Osteocyte (in vitro differentiated cells): ENCODE measurements at regions not wholly inside any gene's neighbourhood (a gene's known extent, or its start where the extent isn't known, plus 50 kb on each side); places are given as distances from the start of the nearest gene placed in this dataset.

Source experiments
- DNase-seq: peaks from one replicate; pipeline ENCODE4 v3.0.0; 2021; ENCODE audit warnings: mixed read lengths; ENCODE audit not compliant: unreplicated experiment; ENCODE audit errors: extremely low spot score
- H3K27ac Mint-ChIP-seq: one replicate; pipeline ENCODE4 v1.8.0; 2021; ENCODE audit warnings: mild to moderate bottlenecking, mixed read lengths; ENCODE audit not compliant: unreplicated experiment
- H3K27me3 Mint-ChIP-seq: one replicate; pipeline ENCODE4 v1.8.0; 2021; ENCODE audit warnings: mixed read lengths; ENCODE audit not compliant: unreplicated experiment
- H3K36me3 Mint-ChIP-seq: one replicate; pipeline ENCODE4 v1.8.0; 2021; ENCODE audit warnings: mixed read lengths; ENCODE audit not compliant: unreplicated experiment
- H3K4me1 Mint-ChIP-seq: one replicate; pipeline ENCODE4 v1.8.0; 2021; ENCODE audit warnings: mixed read lengths; ENCODE audit not compliant: unreplicated experiment
- H3K4me3 Mint-ChIP-seq: one replicate; pipeline ENCODE4 v1.8.0; 2021; ENCODE audit warnings: mild to moderate bottlenecking, moderate library complexity, mixed read lengths; ENCODE audit not compliant: unreplicated experiment
- H3K9me3 Mint-ChIP-seq: one replicate; pipeline ENCODE4 v1.8.0; 2021; ENCODE audit warnings: mixed read lengths; ENCODE audit not compliant: unreplicated experiment
- CTCF ChIP-seq: fragments of 200-600 bp; sonication (generic); IDR thresholded peaks from 2 replicates; pipeline ENCODE4 v1.5.0; 2021; ENCODE audit warnings: antibody characterized with exemption, mild to moderate bottlenecking, moderate library complexity

GRCh38 chr13:54884682-54885081 is 1856.1 kb downstream of the OLFM4 start:
- Mint-ChIP-seq H3K4me3 (no peak overlapping the region), H3K27me3 (no peaks in the 10 kb centered on the region), H3K27ac (no peak overlapping the region), H3K9me3 (peaks cover 10% of the 10 kb centered on the region), H3K4me1 (no peaks in the 10 kb centered on the region), H3K36me3 (no peaks in the 10 kb centered on the region)
- TF ChIP-seq CTCF = no peak
- no peak for DNase-seq

GRCh38 chr13:54890976-54891375 is 1862.4 kb downstream of the OLFM4 start:
- no peak for TF ChIP-seq CTCF
- Mint-ChIP-seq H3K27me3 (no peaks in the 10 kb centered on the region), H3K4me1 (peaks cover 6% of the 10 kb centered on the region), H3K36me3 (no peaks in the 10 kb centered on the region), H3K9me3 (peaks cover 14% of the 10 kb centered on the region), H3K4me3 (no peak overlapping the region), H3K27ac (peak overlapping the region; percentile 11)
- DNase-seq = no peak

- peaks cover 20% of the 10 kb centered on the region for H3K9me3 Mint-ChIP-seq
- no peak for TF ChIP-seq CTCF
These were observed 1872.7 kb downstream of the OLFM4 start for GRCh38 chr13:54901316-54901715.

GRCh38 chr13:54912367-54912766 is 1883.8 kb downstream of the OLFM4 start:
- TF ChIP-seq CTCF = no peak
- DNase-seq = no peak
- Mint-ChIP-seq H3K4me1 (no peaks in the 10 kb centered on the region), H3K27ac (no peak overlapping the region), H3K27me3 (no peaks in the 10 kb centered on the region), H3K36me3 (no peaks in the 10 kb centered on the region), H3K4me3 (no peak overlapping the region), H3K9me3 (peaks cover 31% of the 10 kb centered on the region)

More at GRCh38 chr13:54901316-54901715, 1872.7 kb downstream of the OLFM4 start:
- Mint-ChIP-seq H3K27me3 (no peaks in the 10 kb centered on the region), H3K4me3 (no peak overlapping the region), H3K27ac (no peak overlapping the region), H3K4me1 (no peaks in the 10 kb centered on the region), H3K36me3 (no peaks in the 10 kb centered on the region)
- no peak for DNase-seq

- H3K27ac Mint-ChIP-seq = no peak overlapping the region
- TF ChIP-seq CTCF = no peak
- DNase-seq = no peak
- peaks cover 35% of the 10 kb centered on the region for H3K9me3 Mint-ChIP-seq
- H3K4me3 Mint-ChIP-seq = no peak overlapping the region
- H3K27me3 Mint-ChIP-seq = no peaks in the 10 kb centered on the region
- H3K36me3 Mint-ChIP-seq = no peaks in the 10 kb centered on the region
- no peaks in the 10 kb centered on the region for H3K4me1 Mint-ChIP-seq
These were observed 1885.1 kb downstream of the OLFM4 start for GRCh38 chr13:54913668-54914067.
